SK-N-SH treated with all-trans-retinoic acid at 6 μM for 48 hours (cell line): ENCODE measurements at regions not wholly inside any gene's neighbourhood (a gene's known extent, or its start where the extent isn't known, plus 50 kb on each side); places are given as distances from the start of the nearest gene placed in this dataset.

Source experiments
- ATAC-seq: fragments of 200-7000 bp; cut with Tn5 transposase; 3 replicates; pipeline ENCODE4 v1.9.1; 2020; ENCODE audit warnings: mild to moderate bottlenecking, moderate library complexity
- ARNTL ChIP-seq: fragments of 450-650 bp; formaldehyde crosslinking; IDR thresholded peaks from 2 replicates; pipeline ENCODE4 v1.5.0; 2020; ENCODE audit warnings: low read depth, mild to moderate bottlenecking, moderate library complexity, borderline replicate concordance
- BACH2 ChIP-seq: fragments of 250-450 bp; sonication (Bioruptor Pico); IDR thresholded peaks from 2 replicates; pipeline ENCODE4 v1.9.0; 2021; ENCODE audit warnings: mild to moderate bottlenecking, borderline replicate concordance
- ESRRG ChIP-seq: fragments of 250-450 bp; sonication (Bioruptor Pico); IDR thresholded peaks from 2 replicates; pipeline ENCODE4 v1.6.1; 2021; ENCODE audit warnings: mild to moderate bottlenecking
- GLIS3 ChIP-seq: fragments of 250-450 bp; sonication (Bioruptor Pico); IDR thresholded peaks from 2 replicates; pipeline ENCODE4 v1.5.0; 2020; ENCODE audit warnings: mild to moderate bottlenecking, moderate library complexity
- OSR1 ChIP-seq: fragments of 250-450 bp; sonication (Bioruptor Pico); IDR thresholded peaks from 2 replicates; pipeline ENCODE4 v1.8.0; 2022; ENCODE audit warnings: moderate library complexity, mild to moderate bottlenecking, inconsistent platforms
- PATZ1 ChIP-seq: fragments of 250-450 bp; sonication (Bioruptor Pico); IDR thresholded peaks from 2 replicates; pipeline ENCODE4 v1.8.0; 2020; ENCODE audit warnings: mild to moderate bottlenecking, moderate library complexity, borderline replicate concordance
- RARB ChIP-seq: fragments of 250-450 bp; sonication (Bioruptor Pico); IDR thresholded peaks from 2 replicates; pipeline ENCODE4 v1.8.0; 2021; ENCODE audit warnings: mild to moderate bottlenecking, moderate library complexity
- SNAI2 ChIP-seq: fragments of 250-450 bp; sonication (Bioruptor Pico); IDR thresholded peaks from 2 replicates; pipeline ENCODE4 v1.5.0; 2020; ENCODE audit warnings: mild to moderate bottlenecking, moderate library complexity
- TCF4 ChIP-seq: fragments of 250-450 bp; sonication (Bioruptor Pico); IDR thresholded peaks from 2 replicates; pipeline ENCODE4 v1.8.0; 2021; ENCODE audit warnings: mild to moderate bottlenecking, moderate library complexity, borderline replicate concordance
- TOX ChIP-seq: fragments of 250-450 bp; sonication (Bioruptor Pico); IDR thresholded peaks from 2 replicates; pipeline ENCODE4 v1.8.0; 2021; ENCODE audit warnings: mild to moderate bottlenecking, moderate library complexity, borderline replicate concordance
- TSHZ2 ChIP-seq: fragments of 250-450 bp; sonication (Bioruptor Pico); IDR thresholded peaks from 2 replicates; pipeline ENCODE4 v1.5.0; 2020; ENCODE audit warnings: mild to moderate bottlenecking, moderate library complexity
- ZC3H10 ChIP-seq: fragments of 250-450 bp; sonication (Bioruptor Pico); IDR thresholded peaks from 2 replicates; pipeline ENCODE4 v1.5.1; 2021; ENCODE audit warnings: mild to moderate bottlenecking, moderate library complexity
- ZFP3 ChIP-seq: fragments of 250-450 bp; sonication (Bioruptor Pico); IDR thresholded peaks from 2 replicates; pipeline ENCODE4 v1.5.0; 2020; ENCODE audit warnings: mild to moderate bottlenecking, moderate library complexity
- ZNF565 ChIP-seq: fragments of 450-650 bp; formaldehyde crosslinking; conservative IDR thresholded peaks from 2 replicates; pipeline ENCODE4 v1.5.0; 2020; ENCODE audit warnings: low read depth, mild to moderate bottlenecking, moderate library complexity
- ZNF70 ChIP-seq: fragments of 450-650 bp; formaldehyde crosslinking; IDR thresholded peaks from 2 replicates; pipeline ENCODE4 v1.5.0; 2020; ENCODE audit warnings: mild to moderate bottlenecking, moderate library complexity
- TF ChIP-seq, protein P1 (sequence below): fragments of 250-450 bp; sonication (Bioruptor Pico); IDR thresholded peaks from 2 replicates; pipeline ENCODE4 v1.5.1; 2020; ENCODE audit warnings: low read depth, mild to moderate bottlenecking, moderate library complexity
- TF ChIP-seq, protein P2 (sequence below): fragments of 250-450 bp; sonication (Bioruptor Pico); IDR thresholded peaks from 2 replicates; pipeline ENCODE4 v1.8.0; 2021; ENCODE audit warnings: low read depth, mild to moderate bottlenecking, moderate library complexity, borderline replicate concordance

- TF ChIP-seq ESRRG (CRISPR knock-in tag): no peak
- TF ChIP-seq BACH2: no peak
- no peak for TF ChIP-seq SNAI2 (CRISPR knock-in tag)
- TF ChIP-seq OSR1 (CRISPR knock-in tag): no peak
- TF ChIP-seq, protein P1, sequence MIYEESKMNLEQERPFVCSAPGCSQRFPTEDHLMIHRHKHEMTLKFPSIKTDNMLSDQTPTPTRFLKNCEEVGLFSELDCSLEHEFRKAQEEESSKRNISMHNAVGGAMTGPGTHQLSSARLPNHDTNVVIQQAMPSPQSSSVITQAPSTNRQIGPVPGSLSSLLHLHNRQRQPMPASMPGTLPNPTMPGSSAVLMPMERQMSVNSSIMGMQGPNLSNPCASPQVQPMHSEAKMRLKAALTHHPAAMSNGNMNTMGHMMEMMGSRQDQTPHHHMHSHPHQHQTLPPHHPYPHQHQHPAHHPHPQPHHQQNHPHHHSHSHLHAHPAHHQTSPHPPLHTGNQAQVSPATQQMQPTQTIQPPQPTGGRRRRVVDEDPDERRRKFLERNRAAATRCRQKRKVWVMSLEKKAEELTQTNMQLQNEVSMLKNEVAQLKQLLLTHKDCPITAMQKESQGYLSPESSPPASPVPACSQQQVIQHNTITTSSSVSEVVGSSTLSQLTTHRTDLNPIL (CRISPR knock-in tag): no peak
- TF ChIP-seq PATZ1 (CRISPR knock-in tag): no peak
- TF ChIP-seq ZC3H10 (CRISPR knock-in tag): no peak
- no peak for TF ChIP-seq ZNF565 (CRISPR knock-in tag)
- ATAC-seq: no peak
Observed at GRCh38 chr6:16978686-16979085, 123.2 kb upstream of the STMND1 start.

- ATAC-seq: no peak
- TF ChIP-seq TSHZ2: no peak
- TF ChIP-seq, protein P2, sequence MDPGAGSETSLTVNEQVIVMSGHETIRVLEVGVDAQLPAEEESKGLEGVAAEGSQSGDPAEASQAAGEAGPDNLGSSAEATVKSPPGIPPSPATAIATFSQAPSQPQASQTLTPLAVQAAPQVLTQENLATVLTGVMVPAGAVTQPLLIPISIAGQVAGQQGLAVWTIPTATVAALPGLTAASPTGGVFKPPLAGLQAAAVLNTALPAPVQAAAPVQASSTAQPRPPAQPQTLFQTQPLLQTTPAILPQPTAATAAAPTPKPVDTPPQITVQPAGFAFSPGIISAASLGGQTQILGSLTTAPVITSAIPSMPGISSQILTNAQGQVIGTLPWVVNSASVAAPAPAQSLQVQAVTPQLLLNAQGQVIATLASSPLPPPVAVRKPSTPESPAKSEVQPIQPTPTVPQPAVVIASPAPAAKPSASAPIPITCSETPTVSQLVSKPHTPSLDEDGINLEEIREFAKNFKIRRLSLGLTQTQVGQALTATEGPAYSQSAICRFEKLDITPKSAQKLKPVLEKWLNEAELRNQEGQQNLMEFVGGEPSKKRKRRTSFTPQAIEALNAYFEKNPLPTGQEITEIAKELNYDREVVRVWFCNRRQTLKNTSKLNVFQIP (CRISPR knock-in tag): no peak
- no peak for TF ChIP-seq ZNF565 (CRISPR knock-in tag)
- no peak for TF ChIP-seq ZNF70 (CRISPR knock-in tag)
- TF ChIP-seq RARB (CRISPR knock-in tag): no peak
- no peak for TF ChIP-seq TOX (CRISPR knock-in tag)
- no peak for TF ChIP-seq ARNTL (CRISPR knock-in tag)
- TF ChIP-seq GLIS3: no peak
- no peak for TF ChIP-seq SNAI2 (CRISPR knock-in tag)
- no peak for TF ChIP-seq BACH2
- TF ChIP-seq, protein P1 (CRISPR knock-in tag): no peak
- TF ChIP-seq TCF4 (CRISPR knock-in tag): no peak
- TF ChIP-seq OSR1 (CRISPR knock-in tag): no peak
Observed at GRCh38 chr6:16976385-16977183, 125.3 kb upstream of the STMND1 start.

- TF ChIP-seq PATZ1 (CRISPR knock-in tag) (no peak), TCF4 (CRISPR knock-in tag) (no peak), TOX (CRISPR knock-in tag) (no peak), ZFP3 (CRISPR knock-in tag) (no peak)
- ATAC-seq: no peak
Observed at GRCh38 chr6:16974704-16975359, 127.0 kb upstream of the STMND1 start.
